ENCODE measurements at regions not wholly inside any gene's neighbourhood (a gene's known extent, or its start where the extent isn't known, plus 50 kb on each side); places are given as distances from the start of the nearest gene placed in this dataset.

DNA sequence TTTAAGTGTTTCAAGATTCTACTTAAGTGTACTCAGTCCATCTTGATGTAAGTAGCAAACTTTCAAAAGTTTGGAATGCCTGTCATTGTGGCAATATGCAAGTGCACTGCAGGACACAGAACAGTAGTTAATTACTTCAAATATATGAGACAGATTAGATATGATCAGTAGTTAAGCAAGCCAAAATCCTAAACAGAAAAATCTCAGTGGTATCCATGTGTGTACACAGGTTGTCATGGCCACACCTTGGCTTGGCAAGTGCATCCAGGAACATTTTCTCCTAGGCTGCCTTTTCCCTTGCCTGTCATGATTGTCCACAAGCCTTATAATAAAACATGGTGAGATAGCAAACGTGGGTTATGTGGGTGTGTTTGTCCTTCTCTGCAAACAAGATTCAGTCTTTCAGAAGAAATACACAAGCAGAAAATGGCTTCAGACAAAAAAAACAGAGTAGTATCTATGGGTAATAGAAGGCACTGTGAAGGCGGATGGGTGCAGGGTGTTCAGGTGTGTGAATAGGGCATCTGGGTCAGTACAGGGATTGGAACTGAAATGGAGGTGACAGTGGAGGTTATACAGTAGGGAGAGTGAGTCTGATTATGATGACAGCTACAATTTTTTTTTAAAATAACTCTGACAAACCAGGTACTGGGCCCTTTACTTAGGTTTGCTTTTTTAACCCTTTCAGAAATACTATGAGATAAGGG lies 229.0 kb upstream of the LRIG1 start:
- TF ChIP-seq SUZ12 (IDR thresholded peaks at IDR 0.05; ENCODE audit: extremely low read depth, insufficient read depth, insufficient read length) (no peak), ZNF274 (IDR thresholded peaks at IDR 0.05; ENCODE audit: low read depth, low read length) (no peak), YY1 (IDR thresholded peaks at IDR 0.05; ENCODE audit: insufficient read depth, insufficient read length) (no peak)
